Kidney tubule cell (primary cell): ENCODE measurements at regions not wholly inside any gene's neighbourhood (a gene's known extent, or its start where the extent isn't known, plus 50 kb on each side); places are given as distances from the start of the nearest gene placed in this dataset.
A peak's percentile ranks its signal among the peaks of the same experiment; 100 is the strongest.
"Not testable (repeated sequence)": the region's sequence is repeated elsewhere in the genome, so short reads cannot be mapped to it uniquely, and the experiment has no call there.

Experiments used
- DNase-seq: peaks from one replicate; pipeline ENCODE4 v3.0.0-alpha.2; 2018; ENCODE audit warnings: low spot score

DNA sequence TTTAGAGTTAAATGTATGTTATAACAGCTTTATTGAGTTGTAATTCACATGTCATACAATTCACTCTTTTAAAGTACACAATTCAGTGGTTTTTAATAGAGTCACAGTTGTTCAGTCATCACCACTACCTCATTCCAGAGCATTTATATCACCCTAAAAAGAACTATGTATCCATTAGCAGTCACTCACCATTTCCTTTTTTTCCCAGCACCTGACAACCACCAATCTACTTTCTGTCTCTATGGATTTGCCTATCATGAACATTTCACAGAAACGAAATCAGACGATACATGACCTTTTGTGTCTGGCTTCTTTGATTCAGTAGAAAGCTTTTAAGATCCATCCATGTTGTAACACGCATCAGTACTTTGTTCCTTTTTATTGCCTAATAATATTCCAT, 52.9 kb upstream of the FRAS1 start:
- peak; percentile 88 for DNase-seq

DNA sequence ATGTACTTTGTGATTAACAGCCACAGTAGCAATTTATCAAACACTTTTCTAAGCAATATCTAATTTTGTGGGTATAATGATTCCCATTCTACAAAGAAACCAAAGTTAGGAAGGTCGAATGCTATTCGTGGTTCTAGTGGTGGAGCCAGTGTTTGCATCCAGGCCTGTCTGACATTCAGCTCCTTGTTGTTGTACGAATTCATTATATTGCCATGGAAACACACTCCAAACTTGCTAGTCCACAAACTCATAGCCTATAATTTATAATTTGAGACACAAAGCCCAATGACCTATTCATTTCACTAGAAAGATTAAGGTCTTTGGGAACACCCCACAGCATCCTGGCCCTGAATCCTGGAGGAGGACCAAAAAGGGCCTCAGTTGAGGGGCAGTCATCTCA, 52.0 kb upstream of the FRAS1 start:
- no peak for DNase-seq

DNA sequence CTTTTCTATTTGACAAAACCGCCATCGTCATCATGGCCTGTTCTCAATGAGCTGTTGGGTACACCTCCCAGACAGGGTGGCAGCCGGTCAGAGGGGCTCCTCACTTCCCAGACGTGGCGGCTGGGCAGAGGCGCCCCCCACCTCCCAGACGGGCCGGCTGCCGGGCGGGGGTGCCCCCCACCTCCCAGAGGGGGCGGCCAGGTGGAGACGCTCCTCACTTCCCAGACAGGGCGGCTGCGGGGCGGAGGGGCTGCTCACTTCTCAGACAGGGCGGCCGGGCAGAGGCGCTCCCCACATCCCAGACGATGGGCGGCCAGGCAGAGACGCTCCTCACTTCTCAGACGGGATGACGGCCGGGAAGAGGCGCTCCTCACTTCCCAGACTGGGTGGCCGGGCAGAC, 50.1 kb upstream of the FRAS1 start:
- DNase-seq: not testable (repeated sequence)
